Kidney (tissue), 13 donors: ENCODE measurements at regions not wholly inside any gene's neighbourhood (a gene's known extent, or its start where the extent isn't known, plus 50 kb on each side); places are given as distances from the start of the nearest gene placed in this dataset.

ENCODE experiments used
- DNase-seq, 5 donors: peaks; one replicate each; pipeline ENCODE4 v3.0.0-alpha.2; 2013 to 2020
- FAIRE-seq: peaks from 2 replicates; lab custom pipeline; 2012; peaks lifted over from hg19 to GRCh38; lab: Jason Lieb, UNC
- H3K27ac ChIP-seq, 2 donors: one replicate each; pipeline ENCODE4 v1.7.0; 2013; ENCODE audit warnings: low read depth in 2 of 2, low read length in 2 of 2, inconsistent platforms in 1 of 2
- H3K27me3 ChIP-seq: one replicate; pipeline ENCODE4 v1.7.1; 2013; ENCODE audit warnings: low read length, inconsistent platforms; ENCODE audit not compliant: control insufficient read depth, insufficient read depth
- H3K36me3 ChIP-seq, 3 donors: one replicate each; pipeline versions ENCODE4 v1.7.0 to v1.7.1; 2013; ENCODE audit warnings: low read length in 3 of 3, control low read depth in 1 of 3, inconsistent platforms in 1 of 3; ENCODE audit not compliant: insufficient read depth in 3 of 3, control insufficient read depth in 2 of 3
- H3K4me1 ChIP-seq, 3 donors: one replicate each; pipeline versions ENCODE4 v1.7.0 to v1.7.1; 2013; ENCODE audit warnings: low read length in 3 of 3, inconsistent platforms in 1 of 3, low read depth in 1 of 3; ENCODE audit not compliant: control insufficient read depth in 2 of 3, insufficient read depth in 2 of 3
- H3K4me3 ChIP-seq, 3 donors: one replicate each; pipeline versions ENCODE4 v1.7.0 to v1.8.1; 2013; ENCODE audit warnings: low read length in 3 of 3, control low read depth in 1 of 3, inconsistent platforms in 1 of 3
- H3K9ac ChIP-seq, 3 donors: one replicate each; pipeline versions ENCODE4 v1.7.0 to v1.7.1; 2013; ENCODE audit warnings: low read length in 3 of 3, control low read depth in 1 of 3, inconsistent platforms in 1 of 3
- H3K9me3 ChIP-seq, 3 donors: one replicate each; pipeline versions ENCODE4 v1.7.0 to v1.7.1; 2013; ENCODE audit warnings: low read length in 3 of 3, control low read depth in 1 of 3, inconsistent platforms in 1 of 3; ENCODE audit not compliant: control insufficient read depth in 2 of 3, insufficient read depth in 1 of 3
- CTCF ChIP-seq: IDR thresholded peaks from 3 replicates; pipeline ENCODE4 v1.5.1; 2012; ENCODE audit warnings: mild to moderate bottlenecking, moderate library complexity, borderline replicate concordance; ENCODE audit not compliant: insufficient read depth; ENCODE audit errors: extremely low read depth
- intact Hi-C: fragments of 100-400 bp; cut with DNase I; formaldehyde crosslinking; loops from one replicate; pipeline ENCODE4 v1.11.1; 2022
- donor health status: control.
- donor health status: control.
- donor health status: control.
- donor health status: control.
- donor health status: control.
- donor health status: DM: yes; HTN: yes; CAD: no.
- donor health status: Normal renal cell carcinoma (clear cell type).

- Histone ChIP-seq H3K36me3 (no peaks in the 10 kb centered on the region), H3K9me3 (no peaks in the 10 kb centered on the region), H3K4me3 (no peak overlapping the region), H3K27me3 (no peaks in the 10 kb centered on the region), H3K9ac (no peak overlapping the region), H3K27ac (no peak overlapping the region), H3K4me1 (no peaks in the 10 kb centered on the region)
- no peak for DNase-seq
- intact Hi-C loops = no loop called here
- FAIRE-seq = no peak
- no peak for TF ChIP-seq CTCF
Measured at GRCh38 chr2:142347751-142348150, 216.9 kb upstream of the LRP1B start.

DNA sequence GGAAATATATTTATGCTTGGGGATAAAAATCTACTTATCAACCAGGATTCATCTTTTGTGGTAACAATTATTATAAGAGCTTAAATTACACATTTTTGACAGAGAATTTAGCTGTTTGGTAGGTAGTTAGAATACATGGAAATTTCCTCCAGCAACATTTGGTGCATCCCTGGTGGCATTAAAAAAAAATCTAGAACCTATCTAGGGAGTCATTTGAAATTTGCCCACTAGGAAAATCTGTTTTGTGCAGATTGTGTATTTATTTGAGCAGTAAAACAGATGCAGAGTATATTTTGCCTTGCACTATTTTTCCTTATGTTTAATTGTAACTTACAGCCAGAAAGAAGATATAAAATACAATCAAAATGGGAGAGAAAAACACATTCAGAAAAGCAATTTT lies 208.4 kb upstream of the LRP1B start:
- no peaks in the 10 kb centered on the region for H3K4me1 ChIP-seq

DNA sequence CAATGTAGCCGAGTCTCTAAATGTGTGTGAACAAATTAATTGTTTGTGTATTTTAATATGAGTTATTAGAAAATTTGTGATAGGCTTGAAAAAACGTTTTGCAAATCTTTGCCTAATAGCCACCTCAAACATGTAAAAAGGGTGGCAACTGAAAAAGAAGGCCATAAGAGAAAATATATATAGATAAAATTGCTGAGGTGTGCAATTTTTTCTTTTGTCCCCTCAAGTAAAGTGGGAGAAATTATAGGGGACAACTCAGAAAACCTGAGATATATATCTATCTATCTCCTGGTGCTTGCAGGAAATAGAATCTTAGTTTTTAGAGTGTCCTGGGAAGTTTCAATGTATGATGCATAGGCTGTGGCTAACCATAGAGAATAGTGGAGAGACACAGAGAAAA lies 201.4 kb upstream of the LRP1B start:
- FAIRE-seq (no peak), DNase-seq (no peak)

More for the DNA sequence above, 208.4 kb upstream of the LRP1B start:
- no peak overlapping the region for H3K4me3 ChIP-seq
- no peaks in the 10 kb centered on the region for H3K36me3 ChIP-seq
- TF ChIP-seq CTCF = no peak
- no peaks in the 10 kb centered on the region for H3K9me3 ChIP-seq
- DNase-seq (no peak), FAIRE-seq (no peak)
- no peak overlapping the region for H3K9ac ChIP-seq
- H3K27ac ChIP-seq = no peak overlapping the region
- no peaks in the 10 kb centered on the region for H3K27me3 ChIP-seq
- intact Hi-C loops = no loop called here

More for the DNA sequence above, 201.4 kb upstream of the LRP1B start:
- TF ChIP-seq CTCF = no peak
- intact Hi-C loops = no loop called here
- H3K4me3 ChIP-seq = no peak overlapping the region
- H3K9ac ChIP-seq = no peak overlapping the region
- no peaks in the 10 kb centered on the region for H3K27me3 ChIP-seq
- no peak overlapping the region for H3K27ac ChIP-seq
- no peaks in the 10 kb centered on the region for H3K36me3 ChIP-seq
- H3K4me1 ChIP-seq = no peaks in the 10 kb centered on the region
- H3K9me3 ChIP-seq = peaks cover 0 to 3% (median 0%) of the 10 kb centered on the region in 3 donors
